ENCODE measurements at regions not wholly inside any gene's neighbourhood (a gene's known extent, or its start where the extent isn't known, plus 50 kb on each side); places are given as distances from the start of the nearest gene placed in this dataset.

- TF ChIP-seq ZMIZ1 (IDR thresholded peaks at IDR 0.05; ENCODE audit: low read depth in 2 of 2, low read length in 2 of 2): peak in 1 of 2 experiments; percentile 88; a peak in 2 of 4 replicates
- TF ChIP-seq ZBTB9 (CRISPR knock-in tag; IDR thresholded peaks at IDR 0.05): no peak
- TF ChIP-seq RBM17 (IDR thresholded peaks at IDR 0.05; ENCODE audit: borderline replicate concordance, low read depth, low read length): no peak
- TF ChIP-seq HOXB6 (CRISPR knock-in tag; IDR thresholded peaks at IDR 0.05; ENCODE audit: borderline replicate concordance): no peak
- TF ChIP-seq BDP1 (IDR thresholded peaks at IDR 0.05; ENCODE audit: insufficient read depth, insufficient read length): no peak
- no peak for TF ChIP-seq ZNF140 (CRISPR knock-in tag; IDR thresholded peaks at IDR 0.05)
- no peak for TF ChIP-seq ETV6 (IDR thresholded peaks at IDR 0.05; ENCODE audit: borderline replicate concordance in 1 of 2, low read depth in 2 of 2, low read length in 1 of 2)
- no peak for TF ChIP-seq ETV6 (CRISPR knock-in tag; IDR thresholded peaks at IDR 0.05; ENCODE audit: borderline replicate concordance)
- TF ChIP-seq ZNF407 (IDR thresholded peaks at IDR 0.05; ENCODE audit: low read depth): no peak
- TF ChIP-seq JUN (IDR thresholded peaks at IDR 0.05; ENCODE audit: borderline replicate concordance, low read depth, low read length): peak; percentile 87
- no peak for TF ChIP-seq JUN (CRISPR knock-in tag; IDR thresholded peaks at IDR 0.05; ENCODE audit: borderline replicate concordance)
- TF ChIP-seq GATA2 (CRISPR knock-in tag; IDR thresholded peaks at IDR 0.05): peak; percentile 26; the same call in 1 of the 2 replicates
- no peak for TF ChIP-seq ZNF175 (CRISPR knock-in tag; IDR thresholded peaks at IDR 0.05; ENCODE audit: low read depth)
- TF ChIP-seq NELFE (IDR thresholded peaks at IDR 0.05; ENCODE audit: insufficient read depth, insufficient read length): no peak
Measured at GRCh38 chr18:55732227-55733106, 144.5 kb upstream of the TCF4 start (continued).
